ENCODE measurements at regions not wholly inside any gene's neighbourhood (a gene's known extent, or its start where the extent isn't known, plus 50 kb on each side); places are given as distances from the start of the nearest gene placed in this dataset.

DNA sequence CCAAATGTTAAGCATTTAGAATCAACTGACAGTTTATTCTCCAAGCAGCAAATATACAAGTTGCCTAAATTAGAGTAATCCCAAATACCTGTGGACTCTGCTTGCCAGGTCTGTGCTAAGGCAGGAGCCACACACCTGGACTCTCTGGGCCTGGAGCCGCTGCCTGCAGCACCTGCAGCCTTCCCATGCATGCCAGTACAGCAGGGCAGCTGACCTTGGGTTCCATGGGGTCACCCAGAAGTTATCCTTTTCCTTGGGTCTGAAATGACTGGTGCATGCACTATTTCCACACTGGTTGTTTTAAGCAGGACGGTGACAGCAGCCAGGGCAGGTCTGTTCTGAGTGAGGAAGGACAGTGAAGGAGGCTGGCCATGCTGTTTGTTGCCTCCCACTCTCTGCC is 573.2 kb downstream of the GLRX3 start:
- DNase-seq (ENCODE audit: low spot score): no peak
- in situ Hi-C loops (cut with MboI; ENCODE audit: low pct_unique_long_range_greater_than_20kb, low sequenced_read_pairs, unreplicated experiment): no loop called here
- TF ChIP-seq, protein P1, sequence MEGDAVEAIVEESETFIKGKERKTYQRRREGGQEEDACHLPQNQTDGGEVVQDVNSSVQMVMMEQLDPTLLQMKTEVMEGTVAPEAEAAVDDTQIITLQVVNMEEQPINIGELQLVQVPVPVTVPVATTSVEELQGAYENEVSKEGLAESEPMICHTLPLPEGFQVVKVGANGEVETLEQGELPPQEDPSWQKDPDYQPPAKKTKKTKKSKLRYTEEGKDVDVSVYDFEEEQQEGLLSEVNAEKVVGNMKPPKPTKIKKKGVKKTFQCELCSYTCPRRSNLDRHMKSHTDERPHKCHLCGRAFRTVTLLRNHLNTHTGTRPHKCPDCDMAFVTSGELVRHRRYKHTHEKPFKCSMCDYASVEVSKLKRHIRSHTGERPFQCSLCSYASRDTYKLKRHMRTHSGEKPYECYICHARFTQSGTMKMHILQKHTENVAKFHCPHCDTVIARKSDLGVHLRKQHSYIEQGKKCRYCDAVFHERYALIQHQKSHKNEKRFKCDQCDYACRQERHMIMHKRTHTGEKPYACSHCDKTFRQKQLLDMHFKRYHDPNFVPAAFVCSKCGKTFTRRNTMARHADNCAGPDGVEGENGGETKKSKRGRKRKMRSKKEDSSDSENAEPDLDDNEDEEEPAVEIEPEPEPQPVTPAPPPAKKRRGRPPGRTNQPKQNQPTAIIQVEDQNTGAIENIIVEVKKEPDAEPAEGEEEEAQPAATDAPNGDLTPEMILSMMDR (IDR thresholded peaks at IDR 0.05; ENCODE audit: extremely low read depth, insufficient read depth, missing control alignments): no peak

DNA sequence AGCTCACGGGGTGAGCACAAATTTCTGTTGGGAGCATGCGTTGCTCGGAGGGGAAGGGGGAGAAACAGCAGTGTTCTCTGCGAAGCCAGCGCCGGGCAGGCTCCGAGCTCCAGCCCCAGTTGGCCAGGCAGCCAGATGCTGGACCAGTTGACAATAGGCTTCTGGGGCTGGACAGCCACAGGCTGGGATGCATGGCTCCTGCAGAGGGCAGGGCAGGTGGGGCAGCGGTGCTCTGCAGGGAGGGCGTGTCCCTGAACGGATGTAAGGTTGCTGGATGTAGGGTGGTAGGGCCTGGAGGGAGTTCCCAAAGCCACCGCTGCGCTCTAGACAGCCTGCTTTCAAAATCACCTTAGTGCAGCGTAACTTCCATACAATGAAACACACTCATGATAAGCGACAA is 574.9 kb downstream of the GLRX3 start:
- in situ Hi-C loops (cut with MboI; ENCODE audit: low pct_unique_long_range_greater_than_20kb, low sequenced_read_pairs, unreplicated experiment): no loop called here
- no peak for DNase-seq (ENCODE audit: low spot score)
- TF ChIP-seq, protein P1 (IDR thresholded peaks at IDR 0.05; ENCODE audit: extremely low read depth, insufficient read depth, missing control alignments): no peak

DNA sequence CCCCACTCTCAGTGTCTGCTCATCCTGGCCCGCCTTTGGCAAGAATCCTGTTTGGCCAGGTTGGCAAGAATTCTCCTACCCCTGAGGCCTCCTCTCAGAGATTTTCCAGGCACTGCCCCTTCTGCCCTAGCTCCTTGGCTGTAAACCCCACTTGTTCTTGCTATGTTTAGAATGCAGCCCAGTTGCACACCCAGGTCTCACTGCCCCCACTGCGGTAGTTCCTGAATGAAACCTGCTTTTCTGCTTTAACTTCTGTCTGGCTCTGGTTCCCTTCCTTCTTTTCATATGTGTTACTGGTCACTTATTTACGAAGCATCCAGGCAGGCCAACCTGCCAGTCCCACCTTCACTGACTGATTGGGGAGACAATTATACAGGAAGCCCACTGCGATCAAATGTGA is 576.9 kb downstream of the GLRX3 start:
- TF ChIP-seq, protein P1 (IDR thresholded peaks at IDR 0.05; ENCODE audit: extremely low read depth, insufficient read depth, missing control alignments): no peak
- in situ Hi-C loops (cut with MboI; ENCODE audit: low pct_unique_long_range_greater_than_20kb, low sequenced_read_pairs, unreplicated experiment): no loop called here

DNA sequence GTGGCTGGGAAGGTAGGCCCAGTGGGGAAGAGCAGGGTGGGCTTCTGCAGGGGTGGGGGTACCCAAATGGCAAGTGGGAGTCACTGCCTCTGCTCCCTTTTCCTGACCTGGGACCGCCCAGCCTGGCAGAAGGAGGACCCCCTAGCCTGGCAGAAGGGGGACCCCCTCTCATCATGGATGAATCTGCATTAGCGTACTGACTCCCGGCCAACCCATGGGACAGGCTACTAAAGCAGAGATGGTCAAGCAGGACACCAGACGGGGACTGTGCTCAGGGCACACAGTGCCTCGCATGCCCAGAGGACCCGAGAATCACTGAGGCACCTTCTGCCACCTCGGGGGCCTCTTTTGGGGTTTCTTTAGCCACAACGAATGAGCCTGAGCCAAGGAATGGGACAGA is 577.5 kb downstream of the GLRX3 start:
- TF ChIP-seq, protein P1 (IDR thresholded peaks at IDR 0.05; ENCODE audit: extremely low read depth, insufficient read depth, missing control alignments): no peak
- DNase-seq (ENCODE audit: low spot score): no peak
- in situ Hi-C loops (cut with MboI; ENCODE audit: low pct_unique_long_range_greater_than_20kb, low sequenced_read_pairs, unreplicated experiment): no loop called here

More for the DNA sequence above, 576.9 kb downstream of the GLRX3 start:
- DNase-seq (ENCODE audit: low spot score): no peak

DNA sequence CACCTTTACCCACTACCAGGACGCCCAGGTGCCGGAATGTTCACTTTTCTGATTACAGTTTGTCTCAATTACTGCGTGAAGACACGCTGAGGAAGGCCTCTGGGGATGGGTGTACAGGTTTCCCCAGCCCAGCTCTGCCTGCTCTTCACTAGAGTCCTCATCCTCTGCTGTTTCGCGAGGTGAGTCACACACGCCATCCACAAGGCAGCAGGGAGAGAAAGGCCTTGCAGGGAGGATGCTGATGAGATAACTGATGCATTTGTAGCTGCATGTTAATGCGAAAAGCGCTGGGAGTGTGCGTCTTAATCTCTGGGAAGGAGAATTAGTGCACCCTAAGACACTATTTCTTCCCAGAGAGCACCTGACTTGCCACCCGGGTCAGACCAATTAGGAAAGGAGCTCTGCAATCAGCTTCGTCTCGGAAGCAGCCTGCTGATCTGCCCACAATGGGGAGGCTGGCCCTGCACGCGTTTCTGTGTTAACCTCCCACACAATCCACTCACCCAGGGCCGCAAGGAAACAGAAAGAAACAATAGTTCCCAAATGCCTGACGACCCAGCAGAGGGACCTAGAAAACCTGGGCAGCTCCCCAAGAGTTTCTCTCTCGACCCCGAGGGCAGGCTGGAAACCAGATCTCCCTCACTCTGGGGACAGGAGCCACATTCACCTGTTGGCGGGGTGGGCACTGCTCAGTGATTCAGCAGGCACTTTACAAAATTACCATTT is 578.7 kb downstream of the GLRX3 start:
- DNase-seq (ENCODE audit: low spot score): no peak
- in situ Hi-C loops (cut with MboI; ENCODE audit: low pct_unique_long_range_greater_than_20kb, low sequenced_read_pairs, unreplicated experiment): no loop called here
- TF ChIP-seq, protein P1 (IDR thresholded peaks at IDR 0.05; ENCODE audit: extremely low read depth, insufficient read depth, missing control alignments): no peak

DNA sequence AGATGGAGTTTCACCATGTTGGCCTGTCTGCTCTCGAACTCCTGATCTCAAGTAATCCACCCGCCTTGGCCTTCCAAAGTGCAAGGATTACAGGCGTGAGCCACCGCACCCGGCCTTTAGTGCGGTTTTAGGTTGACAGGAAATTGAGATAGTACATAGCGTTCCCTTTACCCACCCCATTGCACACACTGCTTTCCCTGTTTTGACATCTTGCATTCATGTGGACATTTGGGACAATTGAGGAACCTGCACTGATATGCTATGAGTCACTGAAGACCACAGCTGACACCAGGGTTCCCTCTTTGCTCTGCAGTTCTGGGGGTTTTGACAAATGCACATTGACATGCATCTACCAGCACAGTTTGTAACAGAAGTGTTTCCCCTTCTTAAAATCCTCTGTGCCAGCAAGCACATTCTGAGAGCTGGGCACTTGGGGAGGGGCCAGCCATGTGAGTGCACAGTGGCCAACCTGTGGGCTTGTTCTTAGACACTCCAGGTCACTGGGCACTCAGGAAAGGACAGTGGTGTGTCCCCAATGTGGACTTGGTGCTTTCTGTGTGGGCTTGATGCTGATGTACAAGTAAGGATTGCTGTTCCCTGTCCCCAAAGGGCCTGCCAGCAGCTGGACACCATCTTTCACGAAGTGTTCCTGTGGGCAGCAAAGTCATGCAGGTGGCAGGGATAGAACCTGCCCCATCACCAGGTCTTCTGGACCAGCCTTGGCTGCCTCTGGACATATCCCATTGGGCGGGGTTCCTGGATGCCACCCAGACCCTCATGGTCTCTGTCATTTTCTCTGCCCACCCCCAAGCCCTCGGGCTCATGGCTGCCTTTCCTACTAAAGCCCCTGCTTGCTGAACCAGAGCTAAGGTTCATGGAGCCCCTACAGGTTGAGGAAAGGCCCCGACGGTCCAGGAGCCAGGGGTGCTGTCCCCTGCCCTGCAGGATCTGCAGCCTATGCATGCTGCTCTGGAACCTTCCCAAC is 579.8 kb downstream of the GLRX3 start:
- TF ChIP-seq, protein P1 (IDR thresholded peaks at IDR 0.05; ENCODE audit: extremely low read depth, insufficient read depth, missing control alignments): no peak
- DNase-seq (ENCODE audit: low spot score): no peak
- in situ Hi-C loops (cut with MboI; ENCODE audit: low pct_unique_long_range_greater_than_20kb, low sequenced_read_pairs, unreplicated experiment): no loop called here
